ENCODE measurements at regions not wholly inside any gene's neighbourhood (a gene's known extent, or its start where the extent isn't known, plus 50 kb on each side); places are given as distances from the start of the nearest gene placed in this dataset.

GRCh38 chr12:114069507-114069906 is 103.4 kb upstream of the RBM19 start:
- TF ChIP-seq POLR2A (IDR thresholded peaks at IDR 0.05) = no peak
- TF ChIP-seq CTCF (IDR thresholded peaks at IDR 0.05) = no peak

Measured in body of pancreas (tissue), 4 donors.